NB4 (cell line): ENCODE measurements at regions not wholly inside any gene's neighbourhood (a gene's known extent, or its start where the extent isn't known, plus 50 kb on each side); places are given as distances from the start of the nearest gene placed in this dataset.

Source experiments
- MYC ChIP-seq: IDR thresholded peaks from 2 replicates; pipeline ENCODE4 v1.6.1; 2011; ENCODE audit warnings: low read depth, low read length
- POLR2A ChIP-seq: IDR thresholded peaks from 2 replicates; pipeline ENCODE4 v1.6.1; 2011; ENCODE audit warnings: mild to moderate bottlenecking; ENCODE audit not compliant: insufficient read length; ENCODE audit errors: extremely low read depth
- TF ChIP-seq, protein P1 (sequence below): IDR thresholded peaks from one replicate; pipeline ENCODE4 v1.5.1; 2012; ENCODE audit warnings: low read depth, low read length
- TF ChIP-seq, protein P2 (sequence below): IDR thresholded peaks from 2 replicates; pipeline ENCODE4 v1.6.1; 2011; ENCODE audit warnings: low read depth, low read length

DNA sequence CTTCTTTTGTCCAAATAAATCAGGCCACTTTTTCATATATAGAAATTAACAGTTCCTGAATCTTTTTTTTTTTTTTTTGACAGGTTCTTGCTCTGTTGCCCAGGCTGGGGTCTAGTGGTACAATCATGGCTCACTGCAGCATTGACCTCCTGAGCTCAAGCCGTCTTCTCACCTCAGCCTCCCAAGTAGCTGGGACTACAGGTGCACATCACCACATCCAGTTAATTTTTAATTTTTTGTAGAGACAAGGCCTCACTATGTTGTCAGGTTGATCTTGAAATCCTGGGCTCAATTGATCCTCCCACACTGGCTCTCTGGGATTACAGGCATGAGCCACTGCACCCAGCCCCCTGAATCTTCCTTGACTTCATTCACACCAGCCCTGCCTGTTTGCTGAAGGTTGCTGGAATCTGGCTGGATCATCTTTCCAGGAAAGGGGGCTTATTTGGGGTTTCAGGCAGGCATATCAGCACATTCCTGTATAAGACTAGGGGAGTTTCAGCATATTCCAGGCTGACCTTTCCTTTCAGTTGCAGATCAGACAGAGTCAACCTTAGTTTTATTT lies 78.2 kb upstream of the ARHGAP29 start:
- TF ChIP-seq, protein P1, sequence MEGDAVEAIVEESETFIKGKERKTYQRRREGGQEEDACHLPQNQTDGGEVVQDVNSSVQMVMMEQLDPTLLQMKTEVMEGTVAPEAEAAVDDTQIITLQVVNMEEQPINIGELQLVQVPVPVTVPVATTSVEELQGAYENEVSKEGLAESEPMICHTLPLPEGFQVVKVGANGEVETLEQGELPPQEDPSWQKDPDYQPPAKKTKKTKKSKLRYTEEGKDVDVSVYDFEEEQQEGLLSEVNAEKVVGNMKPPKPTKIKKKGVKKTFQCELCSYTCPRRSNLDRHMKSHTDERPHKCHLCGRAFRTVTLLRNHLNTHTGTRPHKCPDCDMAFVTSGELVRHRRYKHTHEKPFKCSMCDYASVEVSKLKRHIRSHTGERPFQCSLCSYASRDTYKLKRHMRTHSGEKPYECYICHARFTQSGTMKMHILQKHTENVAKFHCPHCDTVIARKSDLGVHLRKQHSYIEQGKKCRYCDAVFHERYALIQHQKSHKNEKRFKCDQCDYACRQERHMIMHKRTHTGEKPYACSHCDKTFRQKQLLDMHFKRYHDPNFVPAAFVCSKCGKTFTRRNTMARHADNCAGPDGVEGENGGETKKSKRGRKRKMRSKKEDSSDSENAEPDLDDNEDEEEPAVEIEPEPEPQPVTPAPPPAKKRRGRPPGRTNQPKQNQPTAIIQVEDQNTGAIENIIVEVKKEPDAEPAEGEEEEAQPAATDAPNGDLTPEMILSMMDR: no peak
- TF ChIP-seq POLR2A (no peak), MYC (no peak)
- TF ChIP-seq, protein P2, sequence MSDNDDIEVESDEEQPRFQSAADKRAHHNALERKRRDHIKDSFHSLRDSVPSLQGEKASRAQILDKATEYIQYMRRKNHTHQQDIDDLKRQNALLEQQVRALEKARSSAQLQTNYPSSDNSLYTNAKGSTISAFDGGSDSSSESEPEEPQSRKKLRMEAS: no peak
